Activated CD8-positive, alpha-beta memory T cell treated with anti-CD3 and anti-CD28 coated beads for 36 hours (primary cell): ENCODE measurements at regions not wholly inside any gene's neighbourhood (a gene's known extent, or its start where the extent isn't known, plus 50 kb on each side); places are given as distances from the start of the nearest gene placed in this dataset.
"Not testable (repeated sequence)": the region's sequence is repeated elsewhere in the genome, so short reads cannot be mapped to it uniquely, and the experiment has no call there.

ENCODE experiments used
- CTCF ChIA-PET: fragments of 350-600 bp; sonication (Branson Sonifier 250); formaldehyde crosslinking; loops from one replicate; lab custom pipeline; 2021; ENCODE audit warnings: antibody characterized with exemption; lab: Charles Lee
- POLR2A ChIA-PET: fragments of 350-600 bp; sonication (Branson Sonifier 250); formaldehyde crosslinking; loops from one replicate; lab custom pipeline; 2021; ENCODE audit warnings: antibody characterized with exemption; lab: Charles Lee

DNA sequence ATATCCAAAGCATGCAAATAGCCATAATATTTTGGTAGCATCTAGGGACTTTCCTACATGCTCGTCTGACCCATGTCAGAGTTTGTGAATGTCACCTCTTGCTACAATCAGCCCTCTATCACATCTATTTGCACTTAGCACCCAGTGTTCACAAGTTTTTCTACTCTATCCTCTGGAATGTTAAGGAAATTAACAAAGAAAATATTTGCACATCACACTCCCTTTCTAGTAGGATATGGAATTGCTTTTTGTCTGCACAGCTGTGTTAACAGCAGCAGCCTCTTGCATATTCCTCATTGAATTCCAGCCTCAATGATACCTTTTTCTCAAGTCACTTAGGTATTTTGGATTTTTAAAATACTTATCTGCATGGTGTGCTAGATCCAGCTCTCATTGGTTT, 403.1 kb upstream of the SEMA3C start:
- CTCF ChIA-PET = interaction anchor here (0.6 kb wide), 1 partner anchor 164 kb away, joined by 3 read pairs; no protein-coding TSS in a partner anchor

DNA sequence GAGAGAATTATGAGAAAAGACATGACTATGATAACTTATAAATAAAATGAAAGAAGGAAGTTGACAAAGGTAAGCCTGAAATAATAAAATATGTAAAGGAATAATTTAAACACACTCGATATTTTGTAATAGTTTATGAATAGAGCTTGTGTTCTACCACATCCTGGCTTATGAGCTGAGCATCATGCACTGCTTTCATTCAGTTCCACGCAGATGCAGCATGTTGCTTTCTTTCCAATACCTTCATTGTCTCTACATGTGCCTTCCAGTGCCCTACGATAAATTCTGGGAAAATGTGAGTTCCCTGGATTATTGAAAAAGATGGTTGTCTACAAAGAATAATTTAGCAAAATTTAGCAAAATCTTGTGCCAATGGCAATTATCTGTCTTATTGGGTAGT, 398.9 kb upstream of the SEMA3C start:
- ChIA-PET CTCF (no interaction called here), POLR2A (no interaction called here)

More for the DNA sequence above, 403.1 kb upstream of the SEMA3C start:
- POLR2A ChIA-PET = no interaction called here

DNA sequence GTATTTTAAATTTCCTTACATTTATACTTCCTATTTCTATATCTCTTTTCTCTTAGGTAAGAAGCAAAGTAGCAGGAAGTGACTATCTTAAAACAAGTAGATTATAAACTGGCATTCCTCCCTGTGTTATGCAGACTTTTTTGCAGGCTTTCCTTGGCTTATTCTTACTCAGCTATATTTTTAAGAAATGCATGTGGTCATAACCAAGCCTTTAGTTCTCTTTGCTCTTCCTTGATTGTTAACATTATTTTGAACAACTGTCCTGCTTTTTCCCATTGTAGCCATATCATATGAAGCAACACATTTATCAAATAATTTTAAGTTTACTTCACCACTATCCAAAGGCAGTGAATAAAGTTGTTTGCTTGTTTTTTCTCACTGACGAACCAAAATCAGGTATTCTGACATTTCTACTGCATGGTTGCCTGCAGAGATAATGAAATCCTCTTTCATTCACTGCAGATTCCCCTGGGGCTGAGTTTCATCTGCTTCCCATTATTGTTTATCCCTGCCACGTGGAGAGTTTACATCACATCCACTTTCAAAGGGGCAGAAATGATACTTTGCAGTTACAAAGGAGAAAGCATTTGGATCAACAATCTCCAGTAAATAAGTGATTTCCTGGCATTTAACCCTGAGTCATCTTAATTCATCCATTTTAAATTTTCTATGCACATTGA, 389.9 kb upstream of the SEMA3C start:
- ChIA-PET POLR2A (no interaction called here), CTCF (no interaction called here)

DNA sequence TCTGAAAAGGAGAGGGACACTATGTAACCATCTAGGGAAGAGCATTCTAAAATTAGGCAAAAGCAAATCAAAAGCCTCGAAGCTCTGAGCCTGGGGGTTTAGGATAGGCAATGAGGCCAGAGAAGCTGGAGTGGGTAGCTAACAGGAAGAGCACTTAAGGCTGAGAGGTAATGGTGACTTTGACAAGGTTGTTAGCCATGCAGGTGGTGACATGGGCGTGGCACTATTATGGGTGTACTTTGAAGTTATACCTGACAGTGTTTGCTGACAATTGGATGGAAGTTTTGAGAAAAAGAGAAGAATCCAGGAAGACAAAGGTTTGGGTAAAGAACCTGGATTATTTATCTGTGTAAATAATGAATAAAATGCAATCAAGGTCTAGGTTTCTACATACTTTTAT, 383.0 kb upstream of the SEMA3C start:
- ChIA-PET POLR2A (no interaction called here), CTCF (no interaction called here)

DNA sequence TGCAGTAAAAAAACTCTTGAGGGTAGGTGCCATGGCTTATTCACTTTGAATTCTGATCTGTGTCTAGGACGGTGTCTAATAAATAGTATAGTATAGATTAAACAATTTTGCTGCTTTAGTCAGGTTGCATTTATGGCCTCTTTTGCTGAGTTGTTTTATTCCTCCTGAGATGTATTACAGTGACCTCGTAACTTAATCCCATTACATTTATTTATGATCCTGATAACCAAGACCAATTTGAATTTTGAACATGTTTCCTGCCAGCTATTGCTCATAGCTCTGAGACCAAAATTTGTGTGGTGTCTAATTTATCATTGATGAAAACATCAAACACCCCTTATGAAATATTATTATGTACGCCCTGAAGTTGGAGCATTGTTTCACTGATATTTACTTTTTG, 381.9 kb upstream of the SEMA3C start:
- POLR2A ChIA-PET = no interaction called here
- CTCF ChIA-PET = no interaction called here

DNA sequence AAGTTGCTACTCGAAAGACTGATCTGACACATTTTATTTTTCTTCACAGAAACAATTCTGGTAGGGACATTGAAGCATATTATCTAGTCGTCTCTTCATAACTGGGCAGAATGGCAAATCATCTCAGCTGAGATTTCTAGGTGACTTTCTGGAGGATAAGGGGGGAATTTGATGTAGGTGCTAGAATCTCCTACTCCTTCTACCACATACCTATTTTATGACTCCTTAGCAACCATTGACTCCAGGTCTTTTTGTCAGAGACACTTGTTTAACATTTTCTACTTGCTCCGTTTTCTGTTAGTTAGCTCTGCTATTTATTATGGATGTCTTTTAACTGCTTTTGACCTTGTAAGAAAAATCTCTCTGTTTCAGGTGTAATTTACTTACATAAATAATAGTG, 380.9 kb upstream of the SEMA3C start:
- ChIA-PET POLR2A (no interaction called here), CTCF (no interaction called here)

DNA sequence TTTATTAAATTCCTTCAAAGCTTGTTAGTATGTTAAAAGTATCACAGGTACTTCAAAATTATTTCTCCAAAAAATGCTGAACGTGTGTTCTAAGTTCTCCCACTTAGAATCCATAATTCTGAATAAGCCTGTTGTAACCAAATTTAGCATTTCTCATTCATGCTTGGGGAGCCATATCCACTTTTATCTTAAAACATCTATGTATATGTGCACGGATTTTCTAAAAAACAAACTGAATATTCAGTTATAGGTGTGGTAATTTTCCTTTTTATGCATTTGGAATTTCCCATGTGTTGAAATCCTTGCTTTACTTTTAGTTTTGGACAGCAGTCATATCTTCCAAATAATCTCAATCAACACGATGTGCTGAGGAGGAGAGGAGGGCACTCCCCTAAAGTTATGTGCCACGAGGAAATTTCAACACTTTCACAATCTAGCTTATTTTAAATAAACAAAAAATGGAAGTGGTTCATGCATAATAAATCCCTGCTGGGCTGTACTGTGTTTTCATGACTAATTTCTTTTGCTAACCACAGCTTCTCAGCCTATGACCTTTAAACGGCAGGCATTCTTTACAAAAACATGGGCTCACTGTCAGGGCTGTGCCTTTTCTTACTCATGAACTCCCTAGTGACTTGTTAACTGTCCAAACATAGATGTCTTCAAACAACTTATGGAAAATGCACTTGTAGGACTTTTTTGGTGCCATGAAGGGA, 380.3 kb upstream of the SEMA3C start:
- ChIA-PET POLR2A (no interaction called here), CTCF (no interaction called here)

DNA sequence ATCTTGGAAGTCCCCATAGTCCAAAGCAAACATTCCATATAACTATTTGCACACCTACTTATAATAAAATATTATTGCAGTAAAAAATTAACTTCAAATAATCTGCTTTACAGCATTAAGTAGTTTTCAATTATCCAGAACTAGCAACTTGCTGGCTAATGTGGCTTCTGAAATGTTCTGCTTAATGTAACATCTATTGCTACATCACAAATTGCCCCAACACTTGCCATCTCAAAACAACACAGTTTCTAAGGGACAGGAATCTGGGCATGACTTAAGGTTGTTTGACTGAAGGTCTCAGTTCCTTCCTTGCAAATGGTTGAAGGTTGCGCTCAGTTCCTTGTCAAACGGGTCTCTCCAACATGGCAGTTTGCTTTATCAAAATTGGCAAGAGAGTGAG, 378.5 kb upstream of the SEMA3C start:
- CTCF ChIA-PET = no interaction called here
- POLR2A ChIA-PET = no interaction called here

DNA sequence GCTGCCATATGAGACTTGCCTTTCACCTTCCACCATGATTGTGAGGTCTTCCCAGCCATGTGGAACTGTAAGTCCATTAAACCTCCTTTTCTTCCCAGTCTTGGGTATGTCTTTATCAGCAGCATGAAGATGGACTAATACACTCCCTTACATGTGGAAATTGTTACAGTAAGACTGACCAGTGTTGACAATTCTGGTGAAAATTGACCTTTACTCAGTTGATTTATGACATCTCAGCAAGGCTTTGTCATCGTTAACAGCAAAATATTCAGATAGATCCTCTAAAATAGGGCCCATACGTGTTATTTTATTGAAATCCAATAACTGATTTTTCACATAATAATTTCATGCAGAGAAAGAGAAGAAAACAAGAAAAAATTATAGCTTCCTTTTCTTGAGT, 377.9 kb upstream of the SEMA3C start:
- CTCF ChIA-PET = no interaction called here
- POLR2A ChIA-PET = no interaction called here

DNA sequence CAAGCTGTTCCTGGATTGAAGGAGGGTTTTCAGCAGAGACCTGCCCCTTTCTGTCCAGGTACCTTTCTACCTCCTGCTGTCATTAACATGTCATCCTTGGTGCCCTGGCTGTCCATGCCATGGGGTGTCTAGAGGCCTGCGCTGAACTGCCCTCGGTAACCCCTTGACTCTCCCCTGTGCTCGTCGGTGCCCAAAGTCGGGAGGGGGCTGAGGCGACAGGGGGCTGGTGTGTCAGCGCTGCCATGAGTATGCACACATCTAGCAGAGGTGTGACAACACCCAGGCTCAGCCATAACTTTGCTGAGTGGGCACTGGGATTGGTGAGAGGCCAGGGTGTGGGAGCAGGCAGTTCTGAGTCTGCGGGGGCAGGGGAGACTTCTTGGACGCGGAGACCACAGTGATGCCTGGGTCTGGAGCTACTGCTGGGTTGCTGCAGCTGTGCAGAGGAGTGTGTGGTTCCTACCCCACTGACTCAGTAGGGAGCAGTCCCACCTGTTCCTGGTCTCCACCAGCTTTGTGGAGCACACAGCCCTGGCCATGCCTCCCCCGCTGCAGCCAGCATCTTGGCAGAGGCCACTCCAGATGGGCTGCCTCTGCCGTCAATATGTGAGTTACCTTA, 376.2 kb upstream of the SEMA3C start:
- CTCF ChIA-PET = no interaction called here
- POLR2A ChIA-PET = no interaction called here

DNA sequence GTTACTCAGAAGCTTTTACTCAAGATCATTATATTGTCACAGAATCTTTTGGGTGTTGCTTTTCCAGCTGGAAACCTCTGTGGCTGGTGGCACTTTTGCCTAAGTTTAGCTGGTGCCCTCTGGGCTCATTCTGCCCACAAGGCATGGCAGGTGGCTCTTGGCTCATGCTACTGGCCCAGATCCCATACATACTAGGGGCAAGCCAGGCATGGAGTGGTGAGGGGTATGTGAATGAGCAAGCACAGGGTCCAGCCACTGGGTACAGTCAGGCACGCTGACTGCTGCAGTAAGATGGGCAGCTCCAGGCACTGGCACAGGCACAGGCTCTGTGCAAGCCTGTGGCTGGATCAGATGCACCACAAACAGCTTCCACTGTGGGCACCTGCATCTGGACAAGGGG, 375.0 kb upstream of the SEMA3C start:
- POLR2A ChIA-PET = no interaction called here
- CTCF ChIA-PET = no interaction called here

DNA sequence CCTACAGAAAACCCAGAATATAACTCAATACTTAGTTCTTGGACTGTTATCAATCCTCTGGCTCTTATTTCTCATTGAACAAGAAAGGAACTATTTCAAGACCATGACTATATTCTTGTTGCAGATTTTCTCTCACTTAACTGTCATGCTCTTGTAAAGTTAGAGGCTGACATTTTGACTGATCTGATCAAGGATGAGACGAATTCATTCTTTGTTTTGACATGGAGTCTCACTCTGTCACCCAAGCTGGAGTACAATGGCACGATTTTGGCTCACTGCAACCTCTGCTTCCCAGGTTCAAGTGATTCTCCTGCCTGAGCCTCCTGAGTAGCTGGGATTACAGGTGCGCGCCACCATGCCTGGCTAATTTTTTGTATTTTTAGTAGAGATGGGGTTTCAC, 367.9 kb upstream of the SEMA3C start:
- CTCF ChIA-PET, POLR2A ChIA-PET: not testable (repeated sequence)

DNA sequence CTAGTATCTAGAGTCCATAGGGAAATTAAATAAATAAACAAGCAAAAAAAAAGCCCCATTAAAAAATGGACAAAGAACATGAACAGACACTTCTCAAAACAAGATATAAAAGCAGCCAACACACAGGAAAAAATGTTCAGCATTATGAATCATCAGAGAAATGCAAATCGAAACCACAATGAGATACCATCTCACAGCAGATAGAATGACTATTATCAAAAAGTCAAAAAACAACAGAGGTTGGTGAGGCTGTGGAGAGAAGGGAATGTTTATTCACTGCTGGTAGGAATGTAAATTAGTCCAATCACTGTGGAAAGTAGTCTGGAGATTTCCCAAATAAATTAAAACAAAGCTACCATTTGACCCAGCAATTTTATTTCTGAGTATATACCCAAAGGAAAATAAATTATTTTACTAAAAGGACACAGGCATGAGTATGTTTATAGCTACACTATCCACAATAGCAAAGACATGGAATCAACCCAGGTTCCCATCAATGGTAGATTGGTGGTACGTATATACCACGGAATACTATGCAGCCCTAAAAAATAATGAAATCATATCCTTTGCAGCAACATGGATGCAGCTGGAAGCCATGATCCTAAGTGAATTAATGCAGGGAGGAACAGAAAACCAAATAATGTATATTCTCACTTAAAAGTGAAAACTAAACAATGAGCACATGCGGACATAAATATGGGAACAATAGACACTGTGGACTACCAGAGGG, 366.5 kb upstream of the SEMA3C start:
- ChIA-PET POLR2A (no interaction called here), CTCF (no interaction called here)

DNA sequence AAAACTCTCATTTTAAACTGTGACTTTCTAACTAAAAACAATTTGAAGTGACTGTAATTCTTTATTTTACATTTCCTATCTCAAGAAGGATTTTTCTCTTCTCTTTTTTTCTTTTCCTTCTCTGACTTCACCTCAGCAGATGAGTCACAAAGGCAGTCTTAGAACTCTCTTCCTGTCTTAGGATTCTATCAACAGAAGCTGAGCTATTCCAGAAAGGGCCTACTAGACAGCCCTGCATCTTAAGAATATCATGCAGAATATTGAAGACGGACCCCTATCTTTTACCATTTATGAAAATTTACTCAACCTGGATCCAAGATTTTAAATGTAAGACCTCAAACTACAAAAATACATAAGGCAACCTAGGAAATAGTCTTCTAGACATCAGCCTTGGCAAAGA, 365.7 kb upstream of the SEMA3C start:
- CTCF ChIA-PET = no interaction called here
- POLR2A ChIA-PET = no interaction called here

DNA sequence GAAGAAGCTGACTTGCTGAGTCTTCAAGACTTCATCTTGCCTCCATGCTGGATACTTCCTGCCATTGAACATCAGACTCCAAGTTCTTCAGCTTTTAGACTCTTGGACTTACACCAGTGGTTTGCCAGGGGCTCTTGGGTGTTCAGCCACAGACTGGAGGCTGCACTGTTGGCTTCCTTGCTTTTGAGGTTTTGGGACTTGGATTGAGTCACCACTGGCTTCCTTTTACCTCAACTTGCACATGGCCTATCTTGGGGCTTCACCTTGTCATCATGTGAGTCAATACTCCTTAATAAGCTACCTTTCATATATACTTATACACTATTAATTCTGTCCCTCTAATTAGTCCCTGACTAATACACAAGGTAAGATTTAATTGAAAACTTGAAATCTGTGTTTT, 361.7 kb upstream of the SEMA3C start:
- CTCF ChIA-PET = no interaction called here
- POLR2A ChIA-PET = no interaction called here

DNA sequence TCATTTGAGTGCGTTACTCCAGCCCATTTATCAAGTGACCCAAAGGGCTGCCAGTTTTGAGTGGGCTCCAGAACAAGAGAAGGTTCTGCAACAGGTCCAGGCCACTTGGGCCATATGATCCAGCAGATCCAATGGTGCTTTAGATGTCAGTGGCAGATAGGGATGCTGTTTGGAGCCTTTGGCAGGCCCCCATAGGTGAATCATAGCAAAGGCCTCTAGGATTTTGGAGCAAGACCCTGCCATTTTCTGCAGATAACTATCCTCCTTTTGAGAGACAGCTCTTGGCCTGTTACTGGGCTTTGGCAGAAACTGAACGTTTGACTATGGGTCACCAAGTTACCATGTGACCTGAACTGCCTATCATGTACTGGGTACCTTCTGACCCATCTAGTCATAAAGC, 358.8 kb upstream of the SEMA3C start:
- CTCF ChIA-PET = no interaction called here
- POLR2A ChIA-PET = no interaction called here

DNA sequence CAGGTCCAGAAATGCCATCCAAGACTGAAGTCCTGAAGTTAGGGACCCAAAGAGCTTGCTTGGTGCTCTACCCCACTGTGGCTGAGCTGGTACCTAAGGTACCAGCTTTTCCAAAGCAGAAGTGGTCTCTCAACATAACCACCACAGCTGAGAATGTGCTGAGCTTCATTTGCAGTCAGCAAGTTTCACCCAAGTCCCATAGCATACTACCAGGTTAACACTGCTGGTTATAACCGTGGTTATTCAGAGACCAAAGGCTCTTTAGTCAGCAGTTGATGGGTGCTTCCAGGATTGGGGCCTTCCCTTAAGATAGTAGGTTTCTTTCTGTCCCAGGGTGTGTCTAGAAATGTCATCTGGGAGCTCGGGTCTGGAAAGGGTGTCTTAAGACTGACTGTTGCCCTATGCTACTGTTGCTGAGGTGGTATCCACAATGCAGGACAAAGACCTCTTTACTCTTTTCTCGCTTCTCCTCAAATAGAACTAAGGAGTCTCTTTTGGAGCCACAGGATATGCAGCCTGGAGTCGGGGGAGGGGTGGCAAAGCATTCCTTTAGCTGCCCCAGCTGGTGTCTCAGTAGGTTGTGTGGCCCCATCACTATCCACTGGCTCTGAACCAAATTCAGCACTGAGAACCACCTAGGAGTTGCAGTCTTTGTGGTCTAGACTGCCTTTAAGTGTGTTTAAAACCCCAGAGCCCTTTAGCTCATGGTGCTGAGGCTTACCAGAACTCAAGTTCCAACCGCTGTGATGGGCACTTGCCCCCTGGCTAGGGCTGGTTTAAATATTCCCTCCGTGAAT, 354.9 kb upstream of the SEMA3C start:
- ChIA-PET CTCF (no interaction called here), POLR2A (no interaction called here)

DNA sequence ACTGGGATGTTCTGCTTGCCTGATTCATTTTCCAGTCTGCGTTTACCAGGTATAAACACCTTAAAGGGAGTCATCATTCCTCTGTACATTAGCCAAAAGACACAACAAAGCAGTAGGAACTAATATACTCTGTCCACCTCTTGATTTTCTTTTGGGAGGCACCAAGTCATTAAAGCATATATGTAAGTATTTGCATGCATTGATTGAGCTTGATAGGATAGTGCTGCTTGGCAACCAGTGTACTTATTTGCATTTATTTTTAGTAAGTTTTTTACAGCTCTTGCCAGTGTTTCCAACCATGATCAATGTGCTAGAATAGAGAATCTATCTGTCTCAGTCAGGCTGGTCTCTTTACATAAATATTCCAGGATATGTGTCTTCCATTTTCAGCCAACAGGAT, 353.3 kb upstream of the SEMA3C start:
- CTCF ChIA-PET = no interaction called here
- POLR2A ChIA-PET = no interaction called here

DNA sequence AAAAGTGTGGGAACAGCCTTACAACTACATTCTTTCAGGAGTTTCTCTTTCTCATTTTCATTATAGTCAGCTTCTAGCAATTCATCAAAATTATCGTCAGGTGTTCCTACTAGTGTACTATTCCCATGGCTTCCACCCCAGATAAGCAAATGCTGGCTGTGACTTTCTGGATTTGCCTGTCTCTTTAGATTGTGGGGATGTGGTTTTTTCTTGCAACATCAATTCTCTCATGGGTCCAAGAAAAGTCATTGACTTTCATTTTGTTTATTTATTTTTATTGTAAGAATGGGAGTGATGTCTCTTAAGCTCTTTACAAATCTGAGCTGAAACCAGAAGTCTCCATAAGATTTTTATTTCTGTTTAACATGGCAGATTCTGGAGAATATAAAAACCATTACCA, 349.7 kb upstream of the SEMA3C start:
- ChIA-PET CTCF (no interaction called here), POLR2A (no interaction called here)

DNA sequence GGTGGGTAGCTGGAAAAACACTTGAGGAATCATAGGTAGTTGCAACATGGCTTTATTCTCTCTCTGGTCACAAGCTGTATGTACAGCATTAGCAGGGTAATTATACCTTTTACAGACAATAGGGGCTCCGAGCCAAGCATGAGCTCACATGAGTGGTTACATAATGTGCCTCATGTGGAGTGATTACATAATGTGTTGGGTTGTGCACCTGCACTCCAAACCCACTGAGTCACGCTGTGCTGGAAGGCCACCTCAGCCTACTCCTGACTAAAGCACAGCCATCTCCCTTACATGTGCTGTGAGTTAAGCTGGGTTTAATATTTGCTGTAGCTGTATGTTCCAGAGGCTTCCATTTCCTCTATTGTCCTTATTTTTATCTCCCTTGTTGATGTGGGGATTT, 348.7 kb upstream of the SEMA3C start:
- POLR2A ChIA-PET = no interaction called here
- CTCF ChIA-PET = no interaction called here
